NCI-H226 (cell line): ENCODE measurements at regions not wholly inside any gene's neighbourhood (a gene's known extent, or its start where the extent isn't known, plus 50 kb on each side); places are given as distances from the start of the nearest gene placed in this dataset.
"Not testable (repeated sequence)": the region's sequence is repeated elsewhere in the genome, so short reads cannot be mapped to it uniquely, and the experiment has no call there.

Experiments
- DNase-seq: peaks from one replicate; pipeline ENCODE4 v3.0.0-alpha.2; 2015

DNA sequence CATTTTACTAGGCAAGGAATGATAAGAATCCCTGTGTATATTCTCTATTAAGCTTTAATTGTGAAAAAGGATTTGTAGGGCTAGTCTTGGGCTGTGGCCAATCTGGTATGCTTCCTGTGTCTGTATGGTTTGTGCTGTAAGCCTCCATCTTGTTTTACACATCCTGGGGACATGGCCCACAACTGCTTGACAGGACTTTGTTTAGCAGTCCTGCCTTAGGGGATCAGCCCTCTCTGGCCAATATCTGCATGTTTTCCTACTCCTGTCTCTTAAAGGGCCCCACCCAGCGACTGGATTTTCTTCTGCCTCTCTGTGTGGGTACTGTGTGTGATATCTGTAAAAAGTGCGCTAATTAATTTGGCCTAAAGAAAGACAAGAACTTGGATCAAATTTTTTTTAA, 813.2 kb downstream of the PLA2G4A start:
- no peak for DNase-seq

DNA sequence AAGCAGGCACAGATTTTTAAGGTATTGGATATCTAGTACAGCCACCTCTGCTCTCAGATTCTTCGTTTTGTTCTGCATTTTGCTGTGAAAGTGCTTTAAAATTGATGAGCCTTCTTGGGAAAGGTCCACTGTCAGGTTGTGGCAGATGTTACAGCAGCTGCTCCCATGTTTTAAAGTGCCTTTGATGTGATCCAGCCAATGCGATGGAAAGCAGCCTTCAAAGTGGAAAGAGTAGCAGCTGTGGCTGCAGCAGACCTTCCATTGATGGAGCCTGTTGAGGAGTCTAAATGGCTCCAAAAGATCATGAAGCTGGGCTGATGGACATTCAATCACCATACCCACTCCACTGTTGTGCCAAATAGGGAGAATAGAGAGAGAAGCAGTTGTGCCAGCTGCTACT, 816.9 kb downstream of the PLA2G4A start:
- no peak for DNase-seq

DNA sequence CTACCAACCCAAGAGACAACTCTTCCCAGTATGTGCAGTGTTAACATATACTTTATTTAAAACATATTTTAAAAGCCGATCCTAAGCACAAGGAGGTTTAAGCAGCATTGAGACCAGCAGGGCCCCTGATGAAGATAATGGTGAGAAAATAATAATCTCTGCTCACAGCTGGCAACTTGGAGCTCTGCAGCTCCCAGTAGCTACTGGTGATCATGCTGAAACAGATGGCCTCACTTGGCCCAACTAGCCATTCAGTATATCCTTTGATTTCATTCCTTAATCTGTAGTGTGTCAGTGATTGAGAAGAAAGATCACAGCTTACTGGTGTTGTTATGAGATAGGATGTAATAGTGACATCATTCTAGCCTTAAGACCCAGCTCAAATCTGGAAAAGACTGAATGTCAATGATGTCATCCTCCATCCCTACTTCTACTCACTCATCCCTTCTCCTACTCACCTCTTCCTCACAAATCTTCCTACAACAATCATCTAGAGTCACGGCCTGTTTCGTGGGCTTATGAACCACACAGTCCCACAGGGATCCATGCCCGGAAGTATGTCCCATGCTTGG, 817.9 kb downstream of the PLA2G4A start:
- no peak for DNase-seq

DNA sequence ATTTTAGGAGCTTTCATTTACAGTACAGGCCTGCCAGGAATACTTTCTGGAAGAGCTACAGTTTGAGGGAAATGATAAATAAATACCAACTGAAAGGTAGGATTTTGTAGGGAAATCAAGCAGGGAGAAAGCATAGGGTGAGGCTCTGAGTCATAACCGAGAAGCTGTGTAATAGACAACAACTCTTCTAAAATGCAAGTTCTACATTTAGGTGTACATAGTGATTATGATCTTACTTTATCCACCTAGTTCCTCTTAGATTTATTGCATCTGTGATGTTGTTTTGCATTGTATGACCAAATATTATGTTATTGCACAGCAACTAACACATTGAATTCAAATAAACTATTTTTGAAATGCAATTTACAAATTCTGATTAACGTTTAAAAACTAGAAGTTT, 819.3 kb downstream of the PLA2G4A start:
- DNase-seq, result no peak

- no peak for DNase-seq
Measured at GRCh38 chr1:187654635-187655034, 825.9 kb downstream of the PLA2G4A start.

DNA sequence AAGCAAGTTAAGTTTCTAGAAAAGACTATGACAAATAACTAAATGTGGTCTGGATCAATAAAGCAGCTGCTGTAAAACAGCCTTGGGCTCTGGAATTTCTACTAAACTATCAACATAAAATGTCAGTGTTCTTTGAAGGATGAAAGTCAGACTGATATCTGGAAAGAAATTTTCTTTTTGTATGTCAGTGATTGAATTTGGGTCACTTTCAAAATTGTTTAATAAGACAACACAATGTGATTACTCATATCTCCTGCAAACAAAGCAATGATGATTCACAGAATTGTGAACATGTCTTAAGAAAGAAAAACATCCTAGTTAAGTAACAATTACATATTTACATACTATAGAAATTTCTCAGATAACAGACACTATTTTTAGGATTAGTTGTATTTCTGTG, 826.4 kb downstream of the PLA2G4A start:
- DNase-seq, result peak; percentile 12

DNA sequence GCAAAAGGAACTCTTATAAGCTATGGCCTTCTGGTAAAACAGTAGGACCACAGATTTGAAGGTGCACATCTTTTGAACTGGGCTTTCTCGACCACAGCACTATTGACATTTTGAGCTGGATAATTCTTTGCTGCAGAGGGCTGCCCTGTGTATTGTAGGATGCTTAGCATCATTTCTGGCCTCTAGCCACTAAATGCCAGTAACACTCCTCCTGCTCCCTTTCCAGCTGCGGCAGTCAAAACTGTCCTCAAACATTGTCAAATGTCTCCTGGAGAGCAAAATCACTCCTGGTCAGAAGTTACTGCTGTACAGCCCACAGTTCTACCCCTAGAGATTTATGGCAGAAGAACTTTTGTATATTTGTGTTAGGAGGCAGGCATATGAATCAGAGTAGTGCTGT, 836.7 kb downstream of the PLA2G4A start:
- no peak for DNase-seq

DNA sequence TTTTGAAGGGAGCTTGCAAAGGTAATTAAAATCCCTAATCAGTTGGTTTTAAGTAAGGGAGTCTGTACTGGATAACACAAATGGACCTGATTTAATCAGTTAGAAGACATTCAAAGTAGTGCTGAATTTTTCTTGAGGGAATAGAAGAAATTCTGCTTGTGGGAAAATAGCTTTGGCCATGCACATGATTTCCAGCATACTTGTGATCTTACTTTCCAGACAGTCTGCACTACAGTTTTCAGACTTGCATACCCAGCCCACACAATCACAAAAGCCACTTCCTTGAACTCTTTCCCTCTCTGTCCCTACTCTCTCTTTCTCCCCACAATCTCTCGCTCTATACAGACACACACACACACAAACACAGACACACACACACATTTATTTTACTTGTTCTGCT, 852.1 kb downstream of the PLA2G4A start:
- DNase-seq, result peak; percentile 40

GRCh38 chr1:187682112-187682511, 853.4 kb downstream of the PLA2G4A start:
- no peak for DNase-seq

DNA sequence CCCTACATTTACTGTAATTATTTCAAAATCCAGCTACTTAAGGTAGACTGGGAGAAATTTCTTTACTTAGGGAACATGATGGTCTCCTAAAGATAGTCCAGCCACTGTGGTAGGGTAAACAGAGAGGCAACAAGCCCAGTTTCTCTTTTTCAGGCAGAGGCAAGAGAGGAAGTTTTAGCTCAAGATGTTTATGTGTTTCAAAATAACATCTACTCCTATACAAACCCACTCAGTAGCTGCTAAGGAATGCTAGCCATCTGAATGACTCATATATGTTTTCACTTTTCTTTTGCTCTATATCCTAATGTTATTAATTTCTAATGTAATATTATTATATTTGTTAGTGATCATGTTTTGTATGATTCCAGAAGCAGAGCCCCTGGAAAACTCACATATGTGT, 856.6 kb downstream of the PLA2G4A start:
- peak; percentile 61 for DNase-seq

DNA sequence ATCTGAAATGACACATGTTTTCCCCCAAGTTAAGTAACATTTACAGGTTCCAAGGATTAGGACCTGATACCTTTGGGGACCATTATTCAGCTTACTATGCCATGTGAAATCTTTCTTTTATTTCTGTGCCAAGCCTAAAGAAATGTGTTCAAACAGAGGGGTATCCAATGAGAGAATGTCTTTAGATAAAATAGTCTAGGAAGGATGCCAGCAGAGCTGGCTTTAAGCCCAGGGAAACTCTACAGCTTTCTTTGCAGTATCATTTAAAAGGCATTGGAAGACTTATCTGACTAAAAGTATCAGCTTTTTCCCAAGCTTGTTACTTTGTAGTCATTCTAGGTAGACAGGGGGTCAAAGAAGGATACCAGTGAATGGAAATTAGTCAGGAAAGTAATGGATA, 860.4 kb downstream of the PLA2G4A start:
- DNase-seq, result peak; percentile 86

GRCh38 chr1:187691439-187691838, 862.7 kb downstream of the PLA2G4A start:
- DNase-seq, result peak; percentile 94

GRCh38 chr1:187692799-187693198, 864.0 kb downstream of the PLA2G4A start:
- no peak for DNase-seq

DNA sequence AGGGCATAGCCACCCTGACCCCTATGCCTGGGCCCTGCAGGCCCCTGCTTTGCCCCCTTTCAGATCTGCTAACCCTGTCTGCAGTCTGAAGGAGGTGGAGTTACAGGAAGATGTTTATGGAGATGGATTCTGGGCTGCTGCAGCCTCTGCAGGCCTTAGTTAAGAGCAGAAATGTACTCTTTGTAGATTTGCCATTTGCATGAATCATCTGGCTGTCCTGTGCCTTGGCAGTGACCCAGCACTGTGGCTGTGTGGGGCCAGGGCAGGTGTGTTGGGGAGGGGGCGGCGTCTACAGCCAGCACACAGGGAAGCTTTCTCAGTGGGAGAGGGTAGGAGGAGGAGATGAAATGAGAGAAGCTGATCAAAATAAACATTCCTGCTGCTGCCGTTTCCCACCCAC, 867.3 kb downstream of the PLA2G4A start:
- no peak for DNase-seq

DNA sequence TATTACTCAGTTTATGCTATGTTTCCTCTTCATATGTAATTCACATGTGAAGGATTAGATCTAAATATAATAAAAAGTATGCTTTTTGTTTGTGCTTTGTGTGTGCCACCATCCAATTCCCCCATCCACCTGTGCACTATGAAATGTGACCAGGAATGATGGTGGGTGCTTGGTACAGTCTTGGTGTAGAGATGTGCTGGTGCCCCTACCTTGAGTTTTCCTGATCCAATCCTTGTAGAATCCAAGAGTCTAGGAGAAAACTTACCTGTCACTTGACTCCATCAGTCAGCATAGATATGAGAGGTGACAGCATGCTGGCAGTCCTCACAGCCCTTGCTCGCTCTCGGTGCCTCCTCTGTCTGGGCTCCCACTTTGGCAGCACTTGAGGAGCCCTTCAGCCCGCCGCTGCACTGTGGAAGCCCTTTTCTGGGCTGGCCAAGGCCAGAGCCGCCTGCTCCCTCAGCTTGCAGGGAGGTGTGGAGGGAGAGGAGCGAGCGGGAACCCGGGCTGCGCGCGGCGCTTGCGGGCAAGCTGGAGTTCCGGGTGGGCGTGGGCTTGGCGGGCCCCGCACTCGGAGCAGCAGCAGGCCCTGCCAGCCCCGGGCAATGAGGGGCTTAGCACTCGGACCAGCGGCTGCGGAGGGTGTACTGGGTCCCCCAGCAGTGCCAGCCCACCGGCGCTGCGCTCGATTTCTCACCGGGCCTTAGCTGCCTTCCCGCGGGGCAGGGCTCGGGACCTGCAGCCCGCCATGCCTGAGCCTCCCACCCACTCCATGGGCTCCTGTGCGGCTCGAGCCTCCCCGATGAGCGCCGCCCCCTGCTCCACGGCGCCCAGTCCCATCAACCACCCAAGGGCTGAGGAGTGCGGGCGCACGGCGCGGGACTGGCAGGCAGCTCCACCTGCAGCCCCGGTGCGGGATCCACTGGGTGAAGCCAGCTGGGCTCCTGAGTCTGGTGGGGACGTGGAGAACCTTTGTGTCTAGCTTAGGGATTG, 874.7 kb downstream of the PLA2G4A start:
- not testable (repeated sequence) for DNase-seq

DNA sequence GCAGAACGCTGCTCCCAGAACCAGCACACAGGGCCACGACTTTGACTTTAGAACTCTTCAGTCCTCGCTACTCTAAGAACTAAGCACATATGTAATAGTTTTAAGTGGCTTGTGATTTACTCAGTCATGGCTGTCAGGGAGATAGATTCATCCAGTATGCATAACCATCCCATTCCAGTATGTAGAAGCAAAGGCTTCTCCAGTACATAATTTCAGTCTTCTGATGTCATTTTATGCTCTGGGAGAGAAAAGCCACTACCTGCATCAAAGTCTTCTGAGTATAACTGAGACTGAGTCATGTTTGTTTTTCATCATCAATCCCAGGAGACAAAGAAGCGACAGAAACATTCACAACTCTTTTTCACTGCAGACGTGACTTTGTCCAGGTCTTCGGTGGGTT, 885.7 kb downstream of the PLA2G4A start:
- no peak for DNase-seq

DNA sequence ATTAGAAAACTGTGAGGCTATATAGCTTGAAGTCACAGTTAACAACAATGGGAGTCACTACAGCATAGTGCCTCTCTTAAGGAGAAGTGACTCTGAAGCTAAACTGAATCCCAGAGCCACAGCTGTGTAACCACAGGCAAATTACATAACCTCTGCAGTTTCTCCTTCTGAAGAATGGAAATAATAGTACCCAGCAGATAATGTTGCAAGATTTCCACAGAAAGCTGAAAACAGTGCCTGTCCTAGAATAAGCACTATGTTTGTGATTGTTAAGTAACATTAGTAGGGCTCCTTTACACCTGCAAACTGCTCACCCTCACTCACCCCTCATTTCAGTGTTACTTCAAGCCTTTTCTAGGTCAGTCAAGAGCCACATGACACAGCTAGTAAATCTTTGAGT, 886.7 kb downstream of the PLA2G4A start:
- no peak for DNase-seq

GRCh38 chr1:187716160-187716559, 887.4 kb downstream of the PLA2G4A start:
- no peak for DNase-seq

DNA sequence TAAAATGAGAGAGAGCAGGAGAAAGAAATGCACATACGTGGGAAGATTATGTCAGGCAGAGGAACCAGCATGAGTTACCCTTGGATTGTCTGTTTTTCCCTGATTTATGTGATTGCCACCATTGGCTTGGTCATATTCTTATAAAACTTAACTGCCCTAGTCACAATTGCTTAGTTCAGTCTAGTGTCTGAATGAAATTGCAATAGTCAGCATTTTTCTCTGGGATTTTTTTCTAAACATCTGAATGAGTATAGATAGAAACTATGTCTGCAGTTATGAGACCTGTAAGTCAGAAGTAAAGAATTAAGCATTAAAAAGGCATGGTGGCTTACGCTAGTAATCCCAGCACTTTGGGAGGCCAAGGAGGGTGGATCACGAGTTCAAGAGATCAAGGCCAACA, 889.8 kb downstream of the PLA2G4A start:
- DNase-seq, result no peak

GRCh38 chr1:187721216-187721615, 892.5 kb downstream of the PLA2G4A start:
- DNase-seq, result no peak

GRCh38 chr1:187725216-187725615, 896.5 kb downstream of the PLA2G4A start:
- no peak for DNase-seq

DNA sequence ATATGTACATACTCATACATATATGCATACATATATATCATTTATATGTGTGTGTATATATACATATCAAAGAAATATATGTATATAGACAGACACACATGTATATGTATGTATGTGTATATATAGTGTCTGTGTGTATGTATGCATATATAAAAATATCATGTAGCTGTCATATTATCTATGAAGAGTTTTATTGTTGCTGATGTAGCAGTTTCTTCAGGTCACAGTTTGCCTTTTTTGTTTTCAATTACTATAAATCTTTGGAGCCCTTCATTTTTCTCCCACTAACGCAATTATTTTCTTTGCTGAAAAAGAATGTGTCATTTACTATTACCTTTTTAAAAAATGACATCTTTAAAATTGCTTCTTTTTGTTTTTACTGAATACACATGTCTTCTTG, 904.5 kb downstream of the PLA2G4A start:
- DNase-seq, result no peak

DNA sequence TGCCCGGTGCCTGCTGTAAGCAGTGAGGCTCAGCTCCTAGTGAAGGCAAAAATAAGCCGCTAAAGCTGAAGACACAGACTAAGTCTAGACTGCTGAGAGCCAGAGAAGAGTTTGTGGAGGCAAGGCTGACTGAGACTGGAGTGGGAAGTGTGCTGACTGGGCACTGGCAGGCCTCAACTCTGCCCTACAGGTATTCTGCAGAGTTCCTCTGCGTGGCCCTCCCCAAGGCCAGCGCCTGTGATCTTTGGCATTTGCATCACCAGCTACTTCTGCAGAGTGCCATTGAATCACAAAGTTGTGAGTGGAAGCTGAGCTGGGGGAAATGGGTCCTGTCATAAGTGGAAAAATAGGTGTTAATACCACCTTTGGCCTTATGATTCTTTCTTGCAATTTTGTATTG, 905.7 kb downstream of the PLA2G4A start:
- DNase-seq, result no peak

GRCh38 chr1:187744665-187745064, 915.9 kb downstream of the PLA2G4A start:
- no peak for DNase-seq

- no peak for DNase-seq
Measured at GRCh38 chr1:187755536-187755935, 926.8 kb downstream of the PLA2G4A start.
